Kidney epithelial cell (primary cell): ENCODE measurements at regions not wholly inside any gene's neighbourhood (a gene's known extent, or its start where the extent isn't known, plus 50 kb on each side); places are given as distances from the start of the nearest gene placed in this dataset.

ENCODE experiments used
- DNase-seq: peaks from one replicate; pipeline ENCODE4 v3.0.0-alpha.2; 2010; ENCODE audit warnings: low read depth
- H3K27me3 ChIP-seq: 2 replicates; pipeline ENCODE4 v1.6.0; 2011; ENCODE audit warnings: low read length; ENCODE audit not compliant: control insufficient read depth, insufficient read depth
- H3K36me3 ChIP-seq: 2 replicates; pipeline ENCODE4 v1.5.1; 2011; ENCODE audit warnings: low read length; ENCODE audit not compliant: control insufficient read depth, insufficient read depth
- H3K4me3 ChIP-seq: 2 replicates; pipeline ENCODE4 v1.5.1; 2011; ENCODE audit warnings: low read depth, mild to moderate bottlenecking, control low read depth, low read length
- CTCF ChIP-seq: IDR thresholded peaks from 2 replicates; pipeline ENCODE4 v1.5.1; 2011; ENCODE audit warnings: mild to moderate bottlenecking, moderate library complexity, low read length, control low read depth, inconsistent platforms; ENCODE audit not compliant: insufficient read depth, poor library complexity, severe bottlenecking

DNA sequence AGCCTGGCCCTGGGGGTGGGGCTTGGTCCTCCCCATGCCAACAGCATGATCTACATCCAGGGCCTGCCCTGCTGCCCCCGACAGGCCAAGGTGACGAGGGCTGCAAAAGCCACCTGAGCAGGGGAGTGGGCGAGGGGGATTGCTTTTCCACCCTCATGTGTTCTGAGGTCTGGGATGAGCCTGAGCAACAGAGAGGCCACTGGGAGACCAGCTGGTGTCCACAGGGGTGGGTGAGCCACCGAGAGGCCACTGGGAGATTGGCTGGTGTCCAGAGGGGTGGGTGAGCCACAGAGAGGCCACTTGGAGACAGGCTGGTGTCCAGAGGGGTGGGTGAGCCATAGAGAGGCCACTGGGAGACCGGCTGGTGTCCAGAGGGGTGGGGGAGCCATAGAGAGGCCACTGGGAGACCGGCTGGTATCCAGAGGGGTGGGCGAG, 147.4 kb upstream of the GPC1 start:
- no peak for TF ChIP-seq CTCF
- Histone ChIP-seq H3K4me3 (no peak overlapping the region), H3K36me3 (no peaks in the 10 kb centered on the region), H3K27me3 (peaks cover 9% of the 10 kb centered on the region)
- no peak for DNase-seq

GRCh38 chr2:240289701-240290431, 145.6 kb upstream of the GPC1 start:
- Histone ChIP-seq H3K27me3 (peaks cover 16% of the 10 kb centered on the region), H3K4me3 (no peak overlapping the region), H3K36me3 (no peaks in the 10 kb centered on the region)
- TF ChIP-seq CTCF = no peak
- DNase-seq = no peak

DNA sequence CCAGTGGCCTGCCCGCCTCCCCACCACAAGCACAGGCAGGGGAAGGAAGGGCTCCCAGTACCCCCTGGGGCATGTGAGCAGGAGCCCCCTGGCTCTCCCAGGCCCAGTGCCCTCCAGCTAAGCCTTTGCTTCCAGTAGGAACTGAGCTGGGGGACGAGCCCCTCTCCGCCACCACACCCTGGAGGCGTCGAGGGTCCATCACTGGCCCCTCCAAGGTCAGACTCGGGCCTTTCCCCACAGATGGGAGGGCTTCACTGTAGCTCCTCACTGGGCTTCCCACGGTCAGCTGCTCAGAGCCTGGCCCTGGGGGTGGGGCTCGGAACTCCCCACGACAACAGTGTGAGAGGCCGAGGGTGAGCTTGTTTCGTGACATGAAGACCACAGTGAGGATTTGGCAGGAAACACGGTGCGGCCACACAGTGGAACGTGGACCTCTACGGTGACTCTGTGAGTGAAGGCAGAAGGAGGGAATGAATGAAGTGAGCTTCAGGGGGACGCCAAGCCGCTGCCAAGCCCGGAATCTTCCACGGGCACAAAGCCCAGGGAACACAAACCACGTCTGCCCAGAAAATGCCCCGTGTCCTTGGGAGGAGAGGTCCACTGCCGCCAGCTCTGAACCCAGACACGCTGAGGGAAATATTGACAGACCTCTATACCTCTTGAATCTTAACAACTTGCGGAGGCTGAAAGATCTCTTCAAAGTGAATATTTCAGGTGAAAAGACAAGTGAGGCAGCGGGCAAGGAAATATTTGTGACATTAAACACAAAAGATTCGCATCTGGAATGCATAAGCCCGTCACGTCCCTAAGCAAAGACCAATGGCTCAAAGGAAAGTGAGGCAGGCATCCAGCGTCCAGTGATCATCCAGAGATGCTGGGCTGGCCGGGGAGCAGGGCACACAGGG, 144.8 kb upstream of the GPC1 start:
- DNase-seq = no peak
- no peak for TF ChIP-seq CTCF
- peaks cover 16% of the 10 kb centered on the region for H3K27me3 ChIP-seq
- H3K36me3 ChIP-seq = no peaks in the 10 kb centered on the region
- H3K4me3 ChIP-seq = no peak overlapping the region

- no peak for TF ChIP-seq CTCF
- no peak overlapping the region for H3K4me3 ChIP-seq
- no peaks in the 10 kb centered on the region for H3K36me3 ChIP-seq
- DNase-seq = no peak
- H3K27me3 ChIP-seq = peaks cover 14% of the 10 kb centered on the region
Measured at GRCh38 chr2:240291337-240292034, 144.0 kb upstream of the GPC1 start.

DNA sequence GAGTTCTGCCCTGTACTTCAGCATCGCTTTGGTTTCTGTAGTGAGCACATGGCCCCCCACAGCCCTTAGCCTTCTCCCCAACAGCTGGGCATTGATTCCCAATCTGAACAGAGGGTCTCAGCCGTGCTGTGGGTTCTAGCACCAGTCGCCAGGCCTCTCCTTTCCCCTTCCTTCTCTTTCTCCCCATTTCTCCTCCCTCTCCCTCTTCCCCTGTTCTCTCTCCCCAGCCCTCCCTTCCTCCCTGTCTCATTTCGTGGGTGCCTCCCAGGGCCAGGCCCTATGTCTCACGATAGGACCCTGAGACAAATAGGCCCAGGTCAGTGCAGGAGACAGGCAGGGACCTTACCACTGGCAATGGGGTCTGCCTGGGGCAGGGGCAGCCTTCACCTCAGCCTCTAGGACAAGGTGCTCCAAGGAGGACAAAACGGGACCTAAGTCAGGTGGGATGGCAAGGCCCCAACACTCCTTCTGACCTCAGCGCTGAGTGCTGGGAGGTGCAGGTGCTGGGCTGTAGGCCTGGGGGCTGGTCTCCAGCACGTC, 143.4 kb upstream of the GPC1 start:
- Histone ChIP-seq H3K4me3 (no peak overlapping the region), H3K27me3 (peaks cover 12% of the 10 kb centered on the region), H3K36me3 (no peaks in the 10 kb centered on the region)
- no peak for TF ChIP-seq CTCF
- DNase-seq = no peak
